Activated CD4-positive, alpha-beta T cell treated with anti-CD3 and anti-CD28 coated beads, Interleukin-2, amount 10 ng/mL, durations not matched to agents 7 days and 5 days (primary cell): ENCODE measurements at regions not wholly inside any gene's neighbourhood (a gene's known extent, or its start where the extent isn't known, plus 50 kb on each side); places are given as distances from the start of the nearest gene placed in this dataset.
A peak's percentile ranks its signal among the peaks of the same experiment; 100 is the strongest.

ENCODE experiments used
- CTCF ChIA-PET: fragments of 350-600 bp; sonication (Branson Sonifier 250); formaldehyde crosslinking; loops from one replicate; lab custom pipeline; 2021; ENCODE audit warnings: antibody characterized with exemption; lab: Charles Lee
- POLR2A ChIA-PET: fragments of 350-600 bp; sonication (Branson Sonifier 250); formaldehyde crosslinking; loops from one replicate; lab custom pipeline; 2021; ENCODE audit warnings: antibody characterized with exemption; lab: Charles Lee
- DNase-seq: peaks from one replicate; pipeline ENCODE4 v3.0.0-alpha.2; 2020
- H3K27ac Mint-ChIP-seq: one replicate; pipeline ENCODE4 v1.8.0; 2021; ENCODE audit warnings: mild to moderate bottlenecking, moderate library complexity, mixed read lengths
- H3K27me3 Mint-ChIP-seq: one replicate; pipeline ENCODE4 v1.8.0; 2021; ENCODE audit warnings: mixed read lengths
- H3K36me3 Mint-ChIP-seq: one replicate; pipeline ENCODE4 v1.8.0; 2021; ENCODE audit warnings: low read depth, mixed read lengths
- H3K4me1 Mint-ChIP-seq: one replicate; pipeline ENCODE4 v1.8.0; 2021; ENCODE audit warnings: mixed read lengths
- H3K4me3 Mint-ChIP-seq: one replicate; pipeline ENCODE4 v1.8.0; 2021; ENCODE audit warnings: mild to moderate bottlenecking, moderate library complexity, mixed read lengths
- H3K9me3 Mint-ChIP-seq: one replicate; pipeline ENCODE4 v1.8.0; 2021; ENCODE audit warnings: mixed read lengths

DNA sequence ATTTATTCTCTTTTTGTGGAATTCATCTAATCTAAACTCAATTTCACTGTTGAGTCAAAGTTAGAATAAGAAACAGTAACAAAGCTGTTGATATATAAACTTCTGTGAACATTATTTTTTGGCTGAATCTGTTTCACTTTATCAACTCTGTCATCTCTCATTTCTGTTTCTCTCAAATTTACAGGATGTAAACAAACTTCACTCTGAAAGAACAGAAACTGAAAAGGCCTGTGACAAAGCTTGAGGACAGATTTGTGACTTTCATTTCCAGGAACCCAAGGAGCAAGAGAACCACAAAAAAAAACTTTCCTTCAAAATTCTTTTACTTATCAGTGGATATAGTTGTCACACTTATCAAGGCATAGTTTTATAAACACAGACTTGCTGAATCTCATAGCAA, 447.9 kb upstream of the OPRM1 start:
- no peak for DNase-seq
- ChIA-PET POLR2A (no interaction called here), CTCF (no interaction called here)
- Mint-ChIP-seq H3K4me3 (peak overlapping the region; percentile 48), H3K27ac (peak overlapping the region; percentile 77), H3K27me3 (peaks cover 4% of the 10 kb centered on the region), H3K36me3 (no peaks in the 10 kb centered on the region), H3K4me1 (peaks cover 27% of the 10 kb centered on the region), H3K9me3 (no peaks in the 10 kb centered on the region)

DNA sequence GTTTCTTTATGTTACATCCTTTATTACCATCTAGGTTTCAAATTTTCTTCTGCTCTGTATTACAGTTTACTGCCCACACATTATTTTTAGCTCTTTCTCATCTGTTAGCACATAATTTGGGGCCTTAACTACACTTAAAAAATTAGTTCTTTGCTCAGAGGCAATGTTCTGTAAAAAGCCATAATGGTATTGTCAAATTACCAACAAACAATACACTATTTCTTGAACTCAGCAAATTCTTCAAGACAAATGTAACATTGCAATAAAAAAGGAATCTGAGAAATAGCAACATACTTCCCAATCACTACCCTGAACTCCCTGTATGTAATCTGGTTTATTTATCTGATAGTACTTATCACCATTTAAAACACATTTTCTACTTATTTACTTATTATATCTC, 448.6 kb upstream of the OPRM1 start:
- POLR2A ChIA-PET: no interaction called here
- H3K27me3 Mint-ChIP-seq: peaks cover 4% of the 10 kb centered on the region
- DNase-seq: no peak
- peaks cover 27% of the 10 kb centered on the region for H3K4me1 Mint-ChIP-seq
- no peaks in the 10 kb centered on the region for H3K9me3 Mint-ChIP-seq
- no peak overlapping the region for H3K4me3 Mint-ChIP-seq
- no peaks in the 10 kb centered on the region for H3K36me3 Mint-ChIP-seq
- peak overlapping the region; percentile 77 for H3K27ac Mint-ChIP-seq
- CTCF ChIA-PET: no interaction called here

DNA sequence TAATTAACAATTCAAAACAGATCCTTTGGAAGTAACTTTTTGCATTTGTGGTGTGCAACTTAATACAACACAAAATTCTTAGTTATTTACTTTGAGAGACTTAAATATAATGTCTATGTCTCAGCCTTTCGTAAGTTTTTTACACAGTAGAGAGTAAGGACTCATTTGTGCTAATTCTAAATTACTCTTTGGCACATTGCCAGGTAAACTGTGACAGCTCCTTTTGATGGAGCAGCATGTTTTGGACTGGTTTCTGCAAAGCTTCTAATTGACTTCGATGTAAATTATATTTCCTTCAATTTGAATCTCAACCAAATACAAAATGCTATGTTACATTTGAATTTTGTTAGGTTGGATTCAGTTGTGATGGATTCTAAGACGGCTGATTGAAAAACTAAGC, 450.7 kb upstream of the OPRM1 start:
- peaks cover 27% of the 10 kb centered on the region for H3K4me1 Mint-ChIP-seq
- DNase-seq: no peak
- peaks cover 4% of the 10 kb centered on the region for H3K27me3 Mint-ChIP-seq
- ChIA-PET POLR2A (no interaction called here), CTCF (no interaction called here)
- no peak overlapping the region for H3K4me3 Mint-ChIP-seq
- H3K36me3 Mint-ChIP-seq: no peaks in the 10 kb centered on the region
- no peak overlapping the region for H3K27ac Mint-ChIP-seq
- H3K9me3 Mint-ChIP-seq: no peaks in the 10 kb centered on the region

DNA sequence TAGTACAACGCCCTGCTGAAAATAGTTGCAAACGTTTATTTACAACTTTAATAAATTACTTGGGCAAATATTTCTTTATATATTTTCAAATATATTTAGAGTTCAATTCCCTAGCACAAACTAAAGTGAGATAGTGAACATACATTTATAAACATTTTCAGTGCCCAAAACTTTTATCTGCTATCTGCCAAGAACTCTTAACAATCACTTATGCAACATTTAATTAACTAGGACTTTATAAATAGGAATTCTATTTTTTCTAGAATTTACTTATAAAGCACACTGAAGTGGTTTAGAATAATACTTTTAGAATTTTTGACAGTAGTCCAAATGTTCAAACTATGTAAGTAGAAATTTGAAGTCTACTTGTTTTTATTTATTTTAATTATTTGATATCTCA, 452.6 kb upstream of the RGS17 start:
- Mint-ChIP-seq H3K27me3 (peaks cover 4% of the 10 kb centered on the region), H3K27ac (no peak overlapping the region), H3K4me1 (no peaks in the 10 kb centered on the region), H3K36me3 (no peaks in the 10 kb centered on the region), H3K4me3 (no peak overlapping the region), H3K9me3 (no peaks in the 10 kb centered on the region)
- DNase-seq: no peak
- CTCF ChIA-PET: no interaction called here
- POLR2A ChIA-PET: no interaction called here

DNA sequence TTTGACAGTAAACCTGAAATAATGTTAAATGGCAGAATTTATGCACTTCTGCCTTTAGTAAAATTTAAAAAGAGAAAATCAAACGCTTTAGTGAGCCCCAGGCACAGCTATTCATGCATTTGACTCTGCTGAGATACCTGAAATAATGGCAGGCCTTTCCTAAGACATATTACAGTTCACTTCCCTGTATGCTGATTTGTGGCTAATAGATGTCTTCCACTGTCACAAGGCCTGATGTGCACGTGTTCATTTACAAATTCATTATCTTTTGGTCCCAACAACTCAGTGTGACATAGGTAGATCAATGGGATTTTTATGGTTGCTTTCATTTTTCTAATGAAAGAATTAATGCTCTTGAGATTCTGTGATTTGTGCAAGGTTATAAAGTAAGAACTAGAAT, 449.7 kb upstream of the RGS17 start:
- Mint-ChIP-seq H3K27ac (no peak overlapping the region), H3K27me3 (no peaks in the 10 kb centered on the region), H3K4me1 (no peaks in the 10 kb centered on the region), H3K9me3 (no peaks in the 10 kb centered on the region), H3K36me3 (no peaks in the 10 kb centered on the region), H3K4me3 (no peak overlapping the region)
- ChIA-PET POLR2A (interaction anchor here (0.6 kb wide), 1 partner anchor 157 kb away, joined by 3 read pairs; no protein-coding TSS in a partner anchor), CTCF (no interaction called here)
- DNase-seq: no peak

DNA sequence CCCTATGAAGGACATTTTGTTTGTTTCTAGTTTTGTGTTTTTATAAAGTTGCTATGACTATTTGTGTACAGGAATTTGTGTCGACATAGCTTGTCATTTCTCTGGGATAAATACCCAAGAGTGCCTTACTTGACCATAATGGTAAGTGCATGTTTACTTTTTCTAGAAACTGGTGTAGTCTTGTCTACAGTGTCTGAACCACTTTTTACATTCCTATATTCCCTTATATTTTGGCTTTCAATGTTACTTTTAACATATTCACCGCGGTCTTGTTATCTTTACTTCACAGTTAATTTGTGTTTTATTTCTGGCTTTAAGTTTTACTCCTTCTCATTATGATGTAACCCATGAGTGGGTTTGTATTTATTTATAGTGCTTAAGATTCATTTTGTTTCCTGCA, 444.4 kb upstream of the RGS17 start:
- CTCF ChIA-PET: no interaction called here
- no peaks in the 10 kb centered on the region for H3K4me1 Mint-ChIP-seq
- H3K36me3 Mint-ChIP-seq: no peaks in the 10 kb centered on the region
- POLR2A ChIA-PET: no interaction called here
- no peak for DNase-seq
- no peak overlapping the region for H3K27ac Mint-ChIP-seq
- no peak overlapping the region for H3K4me3 Mint-ChIP-seq
- no peaks in the 10 kb centered on the region for H3K9me3 Mint-ChIP-seq
- H3K27me3 Mint-ChIP-seq: no peaks in the 10 kb centered on the region

DNA sequence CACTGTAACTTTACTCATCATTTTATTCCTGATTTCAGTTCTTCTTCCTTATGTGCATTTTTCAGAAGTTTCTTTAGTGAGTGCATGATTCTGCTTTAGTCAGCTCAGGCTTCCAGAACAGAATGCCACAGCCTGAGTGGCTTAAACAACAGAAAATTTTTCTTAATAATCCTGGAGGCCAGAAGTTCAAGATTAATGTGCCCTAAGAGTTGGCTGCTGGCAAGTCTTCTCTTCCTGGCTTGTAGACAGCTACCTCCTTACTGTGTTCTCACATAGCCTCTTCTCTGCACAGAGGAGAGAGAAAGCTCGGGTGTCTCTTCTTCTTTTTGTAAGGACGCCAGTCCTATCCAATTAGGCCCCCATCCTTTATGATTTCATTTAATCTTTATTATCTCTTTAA, 443.1 kb upstream of the RGS17 start:
- Mint-ChIP-seq H3K27ac (no peak overlapping the region), H3K36me3 (no peaks in the 10 kb centered on the region), H3K4me1 (no peaks in the 10 kb centered on the region), H3K27me3 (no peaks in the 10 kb centered on the region), H3K9me3 (no peaks in the 10 kb centered on the region), H3K4me3 (no peak overlapping the region)
- DNase-seq: no peak
- ChIA-PET CTCF (no interaction called here), POLR2A (no interaction called here)

DNA sequence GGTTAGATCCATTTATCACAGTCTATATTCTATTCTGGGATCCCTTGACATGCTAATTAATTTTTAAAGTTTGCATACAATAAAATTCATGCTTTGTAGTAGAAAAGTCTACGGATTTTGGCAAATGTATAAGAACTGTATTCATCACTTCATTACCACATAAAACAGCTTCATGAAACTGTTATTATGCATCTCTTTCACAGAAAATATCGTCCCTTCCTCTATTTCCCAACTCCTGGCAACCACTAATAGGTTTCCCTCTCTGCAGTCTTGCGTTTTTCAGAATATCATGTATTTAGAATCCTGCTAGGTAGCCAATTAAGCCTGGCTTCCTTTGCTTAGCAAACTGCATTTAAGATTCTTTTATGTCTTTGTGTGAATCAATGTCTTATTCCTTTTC, 441.3 kb upstream of the RGS17 start:
- no peak for DNase-seq
- Mint-ChIP-seq H3K9me3 (no peaks in the 10 kb centered on the region), H3K27ac (no peak overlapping the region), H3K4me1 (no peaks in the 10 kb centered on the region), H3K36me3 (no peaks in the 10 kb centered on the region), H3K4me3 (no peak overlapping the region), H3K27me3 (no peaks in the 10 kb centered on the region)
- POLR2A ChIA-PET: no interaction called here
- CTCF ChIA-PET: no interaction called here

DNA sequence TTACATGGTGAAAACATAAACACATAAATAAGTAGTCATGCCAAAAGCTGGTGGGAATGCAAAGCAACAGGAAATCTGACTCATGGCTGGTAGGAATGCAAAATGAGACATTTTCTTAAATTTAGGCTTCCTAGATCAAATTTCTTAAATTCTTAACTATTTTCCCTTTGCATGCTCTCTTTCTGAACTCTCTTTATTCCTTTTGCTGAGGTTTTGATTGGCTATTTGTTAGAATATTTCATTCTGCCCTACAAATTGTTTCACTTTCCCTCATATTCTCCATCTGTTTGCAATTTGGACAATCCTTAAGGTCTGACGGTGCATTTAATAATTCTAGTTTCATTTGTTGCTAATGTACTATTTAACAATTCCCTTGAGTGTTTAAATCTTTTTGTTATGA, 437.5 kb upstream of the RGS17 start:
- Mint-ChIP-seq H3K4me3 (no peak overlapping the region), H3K27me3 (no peaks in the 10 kb centered on the region), H3K27ac (no peak overlapping the region), H3K9me3 (no peaks in the 10 kb centered on the region), H3K36me3 (no peaks in the 10 kb centered on the region), H3K4me1 (no peaks in the 10 kb centered on the region)
- no peak for DNase-seq
- POLR2A ChIA-PET: interaction anchor here (0.6 kb wide), 1 partner anchor 1332 kb away, joined by 5 read pairs; no protein-coding TSS in a partner anchor
- CTCF ChIA-PET: no interaction called here

DNA sequence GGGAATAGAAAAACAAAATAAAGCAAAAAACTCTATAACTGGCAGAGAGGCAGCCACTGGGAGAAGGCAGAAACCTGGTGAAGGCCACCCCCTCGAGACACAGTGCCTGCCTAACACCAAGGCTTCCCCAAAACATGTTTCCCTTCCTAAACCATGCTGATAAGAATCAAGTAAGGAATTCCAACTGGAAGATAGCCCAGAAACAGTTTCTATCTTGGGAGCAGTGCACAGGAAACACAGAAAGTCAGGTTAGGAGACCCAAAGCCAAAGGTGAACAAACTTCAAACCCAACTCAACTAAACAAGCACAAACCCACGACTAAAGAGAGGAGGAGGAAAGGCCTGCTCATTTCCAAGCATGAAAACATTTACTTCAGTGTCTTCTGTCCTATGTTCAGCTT, 433.7 kb upstream of the RGS17 start:
- no peak for DNase-seq
- ChIA-PET POLR2A (no interaction called here), CTCF (no interaction called here)
- H3K9me3 Mint-ChIP-seq: no peaks in the 10 kb centered on the region
- H3K36me3 Mint-ChIP-seq: no peaks in the 10 kb centered on the region
- H3K27ac Mint-ChIP-seq: no peak overlapping the region
- no peaks in the 10 kb centered on the region for H3K27me3 Mint-ChIP-seq
- no peak overlapping the region for H3K4me3 Mint-ChIP-seq
- H3K4me1 Mint-ChIP-seq: no peaks in the 10 kb centered on the region

DNA sequence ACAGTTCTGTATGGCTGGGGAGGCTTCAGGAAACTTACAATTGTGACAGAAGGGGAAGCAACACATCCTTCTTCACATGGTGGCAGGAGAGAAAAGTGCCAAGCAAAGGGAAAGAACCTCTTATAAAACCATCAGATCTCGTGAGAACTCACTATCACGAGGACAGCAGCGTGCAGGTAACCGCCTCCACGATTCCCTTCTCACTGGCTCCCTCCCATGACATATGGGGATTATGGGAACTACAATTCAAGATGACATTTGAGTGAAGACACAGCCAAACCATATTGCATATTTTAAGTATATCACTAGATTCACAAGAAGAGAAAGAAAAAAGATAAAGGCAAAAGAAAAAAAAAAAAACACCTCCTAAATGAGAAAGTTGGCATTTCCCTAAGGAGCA, 431.9 kb upstream of the RGS17 start:
- ChIA-PET CTCF (interaction anchor here (0.6 kb wide), 1 partner anchor 25 kb away, joined by 4 read pairs; no protein-coding TSS in a partner anchor), POLR2A (no interaction called here)
- no peaks in the 10 kb centered on the region for H3K4me1 Mint-ChIP-seq
- H3K36me3 Mint-ChIP-seq: no peaks in the 10 kb centered on the region
- no peak overlapping the region for H3K4me3 Mint-ChIP-seq
- no peak overlapping the region for H3K27ac Mint-ChIP-seq
- no peaks in the 10 kb centered on the region for H3K9me3 Mint-ChIP-seq
- H3K27me3 Mint-ChIP-seq: no peaks in the 10 kb centered on the region
- DNase-seq: no peak

DNA sequence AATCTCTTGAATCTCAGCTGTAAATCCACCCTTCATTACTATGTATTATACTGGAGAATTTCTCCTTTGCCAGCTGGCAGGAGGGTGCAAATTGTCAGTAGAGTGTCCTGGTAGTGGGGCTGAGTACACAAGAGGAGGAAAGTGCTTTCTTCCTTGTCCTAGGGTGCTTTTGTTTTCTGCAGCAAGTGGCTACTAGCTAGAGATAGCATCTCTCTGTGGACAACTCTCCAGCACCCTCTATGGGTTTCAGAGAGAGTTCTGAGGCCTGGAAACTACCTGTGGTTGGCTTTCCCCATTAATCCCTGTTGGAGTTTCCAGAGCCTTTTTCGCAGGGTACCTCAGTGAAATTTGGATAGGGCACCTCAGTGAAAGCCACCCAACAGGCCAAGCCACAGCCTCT, 422.5 kb upstream of the RGS17 start:
- no peak for DNase-seq
- CTCF ChIA-PET: no interaction called here
- Mint-ChIP-seq H3K4me3 (no peak overlapping the region), H3K4me1 (no peaks in the 10 kb centered on the region), H3K27me3 (no peaks in the 10 kb centered on the region), H3K9me3 (no peaks in the 10 kb centered on the region), H3K36me3 (no peaks in the 10 kb centered on the region), H3K27ac (no peak overlapping the region)
- POLR2A ChIA-PET: no interaction called here

DNA sequence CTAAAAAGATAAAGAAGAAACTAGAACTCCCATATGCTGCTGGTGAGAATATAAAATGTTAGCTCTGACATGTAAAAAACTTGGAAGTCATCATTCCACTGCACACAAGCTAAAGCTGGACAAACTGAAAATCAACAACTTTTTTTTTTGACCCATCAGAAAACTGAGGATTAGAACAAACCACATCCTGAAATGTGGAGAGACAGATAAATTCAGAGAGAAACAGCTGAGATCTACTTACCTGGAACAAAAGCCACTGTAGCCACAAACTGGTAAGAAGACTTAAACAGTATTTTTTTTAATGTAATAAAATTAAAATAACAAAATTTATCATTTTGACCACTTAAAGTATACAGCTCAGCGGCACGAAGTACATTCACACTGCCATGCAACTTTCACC, 408.5 kb upstream of the RGS17 start:
- DNase-seq: no peak
- Mint-ChIP-seq H3K9me3 (no peaks in the 10 kb centered on the region), H3K4me1 (peaks cover 6% of the 10 kb centered on the region), H3K36me3 (no peaks in the 10 kb centered on the region), H3K27ac (no peak overlapping the region), H3K27me3 (no peaks in the 10 kb centered on the region), H3K4me3 (no peak overlapping the region)
- POLR2A ChIA-PET: no interaction called here
- CTCF ChIA-PET: no interaction called here

DNA sequence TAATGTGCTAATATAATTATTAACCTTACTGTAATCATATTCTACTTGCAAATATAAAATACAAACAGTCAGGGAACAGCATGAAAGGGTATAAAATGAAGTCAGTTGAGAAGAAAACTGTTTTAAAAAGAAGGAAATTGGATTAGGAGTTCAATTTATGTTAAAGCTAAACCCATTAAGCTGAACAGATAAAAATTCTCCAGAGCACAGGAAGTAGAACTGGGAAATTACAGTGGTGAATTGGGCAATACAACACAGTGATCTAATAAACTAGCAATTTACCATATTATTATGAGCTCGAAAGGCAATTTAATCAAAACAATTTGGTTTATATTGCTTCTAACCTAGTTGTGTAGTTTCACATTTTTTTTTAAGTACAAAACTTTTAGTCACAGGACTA, 407.4 kb upstream of the RGS17 start:
- Mint-ChIP-seq H3K4me3 (no peak overlapping the region), H3K4me1 (peaks cover 6% of the 10 kb centered on the region), H3K9me3 (no peaks in the 10 kb centered on the region), H3K36me3 (no peaks in the 10 kb centered on the region), H3K27ac (no peak overlapping the region), H3K27me3 (no peaks in the 10 kb centered on the region)
- DNase-seq: no peak
- CTCF ChIA-PET: interaction anchor here (0.6 kb wide), 1 partner anchor 25 kb away, joined by 4 read pairs; no protein-coding TSS in a partner anchor
- POLR2A ChIA-PET: no interaction called here
